ENCODE measurements at regions not wholly inside any gene's neighbourhood (a gene's known extent, or its start where the extent isn't known, plus 50 kb on each side); places are given as distances from the start of the nearest gene placed in this dataset.
"Not testable (repeated sequence)": the region's sequence is repeated elsewhere in the genome, so short reads cannot be mapped to it uniquely, and the experiment has no call there.

- peaks cover 16 to 37% (median 31%) of the 10 kb centered on the region in 4 donors for H3K9me3 ChIP-seq
- H3K4me3 ChIP-seq; H3K27me3 ChIP-seq; intact Hi-C loops (cut with DNase I; ENCODE audit: low total_unique reads); DNase-seq; H3K27ac ChIP-seq: not testable (repeated sequence)
- H3K36me3 ChIP-seq = peaks cover 0 to 11% (median 0%) of the 10 kb centered on the region in 4 donors
- H3K4me1 ChIP-seq = peaks cover 0 to 14% (median 5%) of the 10 kb centered on the region in 4 donors
- WGBS, 5 donors = 45 to 60% (median 50%) methylated on average over 3 of the region's 3 CpGs
Measured at GRCh38 chr17:43345515-43345914, 53.3 kb upstream of the ARL4D start.

- intact Hi-C loops (cut with DNase I; ENCODE audit: low total_unique reads) = no loop called here
- H3K27me3 ChIP-seq = no peaks in the 10 kb centered on the region
- no peak for DNase-seq
- 70 to 79% (median 73%) methylated on average over 6 of the region's 6 CpGs for WGBS, 5 donors
- peaks cover 16 to 31% (median 28%) of the 10 kb centered on the region in 4 donors for H3K9me3 ChIP-seq
- no peak overlapping the region for H3K27ac ChIP-seq
- H3K4me1 ChIP-seq = peaks cover 0 to 14% (median 5%) of the 10 kb centered on the region in 4 donors
- H3K4me3 ChIP-seq = no peak overlapping the region
- no peak for TF ChIP-seq POLR2A (IDR thresholded peaks at IDR 0.05)
- no peak for TF ChIP-seq CTCF (IDR thresholded peaks at IDR 0.05)
- no peak for TF ChIP-seq EP300 (IDR thresholded peaks at IDR 0.05)
- TF ChIP-seq POLR2AphosphoS5 (IDR thresholded peaks at IDR 0.05) = no peak
- H3K36me3 ChIP-seq = peaks cover 0 to 11% (median 0%) of the 10 kb centered on the region in 4 donors
Measured at GRCh38 chr17:43344685-43345084, 54.1 kb upstream of the ARL4D start.

- Histone ChIP-seq H3K9me3 (peaks cover 0 to 9% (median 7%) of the 10 kb centered on the region in 4 donors), H3K36me3 (no peaks in the 10 kb centered on the region), H3K27ac (no peak overlapping the region), H3K4me1 (peaks cover 0 to 19% (median 7%) of the 10 kb centered on the region in 4 donors), H3K4me3 (no peak overlapping the region), H3K27me3 (no peaks in the 10 kb centered on the region)
- DNase-seq = no peak
- intact Hi-C loops (cut with DNase I; ENCODE audit: low total_unique reads) = no loop called here
- WGBS, 5 donors = 30 to 55% (median 37%) methylated on average over 5 of the region's 5 CpGs
- TF ChIP-seq POLR2A (IDR thresholded peaks at IDR 0.05) = no peak
- no peak for TF ChIP-seq CTCF (IDR thresholded peaks at IDR 0.05)
- TF ChIP-seq EP300 (IDR thresholded peaks at IDR 0.05) = no peak
- no peak for TF ChIP-seq POLR2AphosphoS5 (IDR thresholded peaks at IDR 0.05)
Measured at GRCh38 chr17:43342589-43342890, 56.3 kb upstream of the ARL4D start.

GRCh38 chr17:43341715-43342588 lies 56.8 kb upstream of the ARL4D start:
- peak in 1 of 2 donors; percentile 39 for DNase-seq
- Histone ChIP-seq H3K27ac (no peak overlapping the region), H3K27me3 (no peaks in the 10 kb centered on the region), H3K9me3 (peaks cover 0 to 3% (median under 1%) of the 10 kb centered on the region in 4 donors), H3K36me3 (no peaks in the 10 kb centered on the region), H3K4me3 (no peak overlapping the region), H3K4me1 (peaks cover 0 to 19% (median 7%) of the 10 kb centered on the region in 4 donors)
- 35 to 54% (median 43%) methylated on average over 7 of the region's 7 CpGs for WGBS, 5 donors
- TF ChIP-seq POLR2AphosphoS5 (IDR thresholded peaks at IDR 0.05) (no peak), EP300 (IDR thresholded peaks at IDR 0.05) (no peak), POLR2A (IDR thresholded peaks at IDR 0.05) (no peak), CTCF (IDR thresholded peaks at IDR 0.05) (no peak)
- intact Hi-C loops (cut with DNase I; ENCODE audit: low total_unique reads) = no loop called here
